ENCODE measurements at regions not wholly inside any gene's neighbourhood (a gene's known extent, or its start where the extent isn't known, plus 50 kb on each side); places are given as distances from the start of the nearest gene placed in this dataset.

DNA sequence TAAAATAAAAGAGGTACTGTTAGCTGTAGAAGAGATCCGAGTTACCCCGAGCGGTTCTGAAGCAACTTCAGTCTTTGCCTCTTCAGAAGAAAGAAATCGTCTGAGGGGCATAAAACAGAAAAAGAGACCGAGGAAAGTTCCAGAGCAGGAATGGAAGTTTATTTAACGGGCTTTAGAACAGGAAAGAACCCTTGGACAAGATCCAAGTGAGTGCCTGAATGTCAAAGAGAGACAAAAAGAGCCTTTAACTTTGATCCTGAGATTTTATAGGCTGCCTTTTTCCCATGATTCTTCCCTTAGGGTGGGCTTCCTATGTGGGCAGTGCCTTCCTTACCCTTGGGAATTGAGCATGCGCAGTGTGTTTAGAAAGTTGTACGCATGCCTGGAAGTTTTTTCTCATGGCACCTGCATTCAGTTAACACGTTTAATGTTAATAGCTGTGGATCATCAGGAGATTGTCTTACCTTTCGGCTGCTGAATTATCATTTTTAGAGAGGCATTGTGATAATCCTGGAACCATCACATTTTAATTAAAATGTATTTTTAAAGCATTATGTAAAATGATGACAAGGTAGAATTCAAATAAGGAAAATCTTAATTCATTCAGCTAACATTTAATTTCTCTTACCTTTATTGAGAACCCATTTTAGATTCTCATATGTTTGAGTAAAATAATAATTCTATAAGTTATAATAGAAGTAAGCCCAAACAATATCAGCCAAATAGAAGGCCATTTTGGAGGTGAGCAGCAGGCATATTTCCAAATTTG lies 269.5 kb upstream of the ZSWIM2 start:
- TF ChIP-seq, protein P1, sequence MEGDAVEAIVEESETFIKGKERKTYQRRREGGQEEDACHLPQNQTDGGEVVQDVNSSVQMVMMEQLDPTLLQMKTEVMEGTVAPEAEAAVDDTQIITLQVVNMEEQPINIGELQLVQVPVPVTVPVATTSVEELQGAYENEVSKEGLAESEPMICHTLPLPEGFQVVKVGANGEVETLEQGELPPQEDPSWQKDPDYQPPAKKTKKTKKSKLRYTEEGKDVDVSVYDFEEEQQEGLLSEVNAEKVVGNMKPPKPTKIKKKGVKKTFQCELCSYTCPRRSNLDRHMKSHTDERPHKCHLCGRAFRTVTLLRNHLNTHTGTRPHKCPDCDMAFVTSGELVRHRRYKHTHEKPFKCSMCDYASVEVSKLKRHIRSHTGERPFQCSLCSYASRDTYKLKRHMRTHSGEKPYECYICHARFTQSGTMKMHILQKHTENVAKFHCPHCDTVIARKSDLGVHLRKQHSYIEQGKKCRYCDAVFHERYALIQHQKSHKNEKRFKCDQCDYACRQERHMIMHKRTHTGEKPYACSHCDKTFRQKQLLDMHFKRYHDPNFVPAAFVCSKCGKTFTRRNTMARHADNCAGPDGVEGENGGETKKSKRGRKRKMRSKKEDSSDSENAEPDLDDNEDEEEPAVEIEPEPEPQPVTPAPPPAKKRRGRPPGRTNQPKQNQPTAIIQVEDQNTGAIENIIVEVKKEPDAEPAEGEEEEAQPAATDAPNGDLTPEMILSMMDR (conservative IDR thresholded peaks at IDR 0.05; ENCODE audit: control insufficient read depth, insufficient read depth, low read depth, low read length): no peak
- DNase-seq (ENCODE audit: low read depth): no peak
- no peak overlapping the region for H3K4me3 ChIP-seq (ENCODE audit: control insufficient read depth, low read depth, low read length)

DNA sequence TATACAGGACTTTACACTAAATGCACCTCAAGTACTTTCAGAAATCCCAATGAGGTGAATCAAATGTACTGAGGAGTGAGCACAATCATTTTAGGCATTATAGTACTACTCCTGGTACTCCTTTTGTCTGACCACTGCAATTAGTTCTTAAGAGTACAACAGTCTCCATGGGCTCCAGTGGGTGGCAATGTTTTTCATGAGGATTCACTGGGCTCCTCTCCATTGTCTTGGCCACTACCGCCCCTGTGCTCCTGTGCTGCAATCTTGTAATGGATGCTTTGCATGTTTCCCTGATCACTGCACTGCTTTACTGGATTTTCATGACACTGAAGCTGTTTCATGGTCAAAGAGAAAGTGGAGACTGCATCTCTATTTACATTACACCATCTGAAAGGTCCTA lies 268.5 kb upstream of the ZSWIM2 start:
- TF ChIP-seq, protein P1 (conservative IDR thresholded peaks at IDR 0.05; ENCODE audit: control insufficient read depth, insufficient read depth, low read depth, low read length): no peak
- DNase-seq (ENCODE audit: low read depth): no peak
- no peak overlapping the region for H3K4me3 ChIP-seq (ENCODE audit: control insufficient read depth, low read depth, low read length)

DNA sequence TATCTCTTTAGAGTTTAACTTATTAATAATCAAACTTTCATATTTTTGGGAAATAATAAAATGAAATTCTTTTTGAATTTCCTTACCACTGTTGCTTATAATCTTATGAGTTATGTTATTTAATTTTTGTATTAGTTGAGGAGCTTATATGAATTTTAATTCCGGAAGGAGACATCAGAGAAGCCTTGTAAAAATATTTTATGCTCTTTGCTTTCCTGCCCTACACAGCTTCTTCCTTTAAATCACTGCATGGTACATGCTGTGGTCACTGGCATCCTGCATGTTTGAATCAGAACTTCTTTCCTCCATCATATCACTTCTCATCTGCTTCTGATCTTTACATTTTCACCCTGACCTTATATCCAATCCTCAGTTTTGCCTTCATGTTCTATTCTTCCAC lies 266.7 kb upstream of the ZSWIM2 start:
- TF ChIP-seq, protein P1 (conservative IDR thresholded peaks at IDR 0.05; ENCODE audit: control insufficient read depth, insufficient read depth, low read depth, low read length): no peak
- no peak for DNase-seq (ENCODE audit: low read depth)
- no peak overlapping the region for H3K4me3 ChIP-seq (ENCODE audit: control insufficient read depth, low read depth, low read length)

DNA sequence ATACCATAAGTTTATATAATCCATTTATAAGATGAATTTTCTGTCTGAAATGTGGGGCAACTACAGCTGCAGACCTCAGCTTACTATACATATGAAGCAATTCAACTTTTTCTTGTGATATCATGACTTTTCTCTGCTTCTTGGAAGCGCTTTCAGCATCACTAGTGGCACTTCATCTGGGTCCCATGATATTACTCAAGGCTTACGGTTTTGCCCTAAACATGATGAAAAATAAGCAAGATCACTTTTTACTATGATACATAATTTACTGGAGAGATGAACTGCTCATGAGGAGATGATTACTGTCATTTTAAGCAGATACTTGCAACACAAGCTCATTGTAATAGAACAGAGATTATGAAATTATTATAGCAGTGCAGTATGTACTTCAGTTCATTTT lies 258.0 kb upstream of the ZSWIM2 start:
- H3K4me3 ChIP-seq (ENCODE audit: control insufficient read depth, low read depth, low read length): no peak overlapping the region
- no peak for DNase-seq (ENCODE audit: low read depth)
- TF ChIP-seq, protein P1 (conservative IDR thresholded peaks at IDR 0.05; ENCODE audit: control insufficient read depth, insufficient read depth, low read depth, low read length): no peak

DNA sequence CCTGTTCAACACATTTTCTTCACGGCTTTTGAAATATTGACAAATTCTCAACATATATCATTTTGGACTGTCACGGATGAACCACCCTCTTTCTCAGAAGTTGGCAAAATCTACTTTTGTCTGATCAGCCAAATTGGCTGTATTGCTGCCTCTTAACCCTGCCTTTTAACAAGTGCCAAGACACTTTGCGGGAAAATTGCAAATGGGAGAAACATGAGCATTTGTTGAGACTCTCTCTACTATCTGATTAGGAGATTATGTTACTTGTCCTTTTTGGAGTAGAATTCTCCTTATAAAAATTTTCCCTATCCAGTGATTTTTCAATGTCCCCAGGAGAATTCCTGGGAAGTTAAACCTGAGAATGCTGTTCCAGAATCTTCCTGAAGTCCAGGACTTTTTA lies 256.2 kb upstream of the ZSWIM2 start:
- TF ChIP-seq, protein P1 (conservative IDR thresholded peaks at IDR 0.05; ENCODE audit: control insufficient read depth, insufficient read depth, low read depth, low read length): no peak
- H3K4me3 ChIP-seq (ENCODE audit: control insufficient read depth, low read depth, low read length): no peak overlapping the region
- DNase-seq (ENCODE audit: low read depth): no peak

DNA sequence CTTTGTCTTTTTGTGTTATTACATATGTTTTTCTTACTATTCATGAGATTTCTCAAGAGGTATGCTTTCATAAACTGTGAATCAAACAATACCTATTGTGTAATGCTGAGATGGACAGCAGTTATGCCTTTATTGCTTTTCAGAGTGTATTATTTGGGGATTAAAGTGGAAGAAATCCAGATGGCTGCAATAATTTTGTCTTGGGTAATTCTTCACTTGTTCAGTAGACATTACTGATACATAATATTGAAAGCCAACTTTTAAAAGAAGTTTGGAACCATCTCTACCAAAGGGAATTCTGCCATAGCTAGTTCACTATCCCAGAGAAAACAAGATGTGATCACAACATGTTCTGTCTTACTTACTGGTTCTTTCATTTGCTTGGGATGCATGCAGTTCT lies 253.4 kb upstream of the ZSWIM2 start:
- H3K4me3 ChIP-seq (ENCODE audit: control insufficient read depth, low read depth, low read length): no peak overlapping the region
- DNase-seq (ENCODE audit: low read depth): peak; percentile 5
- TF ChIP-seq, protein P1 (conservative IDR thresholded peaks at IDR 0.05; ENCODE audit: control insufficient read depth, insufficient read depth, low read depth, low read length): no peak
